ENCODE measurements at regions not wholly inside any gene's neighbourhood (a gene's known extent, or its start where the extent isn't known, plus 50 kb on each side); places are given as distances from the start of the nearest gene placed in this dataset.

DNA sequence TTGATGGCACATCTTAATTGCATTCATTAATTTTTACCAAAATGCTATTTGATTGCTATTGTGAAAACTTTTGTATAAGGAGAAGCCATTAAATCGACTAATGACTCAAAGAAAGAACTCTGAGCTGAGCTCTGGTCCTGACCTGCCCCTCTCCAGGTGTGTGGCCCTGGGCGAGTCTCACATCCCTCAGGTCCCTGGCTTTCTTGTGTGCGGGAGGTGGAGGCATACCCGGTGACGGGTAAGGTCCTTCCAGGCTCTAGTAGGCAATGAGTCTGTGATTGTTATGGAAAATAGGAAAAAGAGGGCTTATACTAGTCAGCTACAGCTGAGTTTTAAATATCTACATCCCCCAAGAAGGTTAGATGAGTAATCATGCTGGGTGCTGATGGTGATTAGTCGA, 248.1 kb downstream of the GATA3 start:
- intact Hi-C loops (cut with DNase I), result no loop called here
- H3K4me3 ChIP-seq, result no peak overlapping the region
- DNase-seq (ENCODE audit: extremely low spot score in 2 of 2), result no peak
- TF ChIP-seq POLR2AphosphoS5 (IDR thresholded peaks at IDR 0.05; ENCODE audit: insufficient read depth in 1 of 2, low read depth in 1 of 2), result no peak
- TF ChIP-seq, protein P1, sequence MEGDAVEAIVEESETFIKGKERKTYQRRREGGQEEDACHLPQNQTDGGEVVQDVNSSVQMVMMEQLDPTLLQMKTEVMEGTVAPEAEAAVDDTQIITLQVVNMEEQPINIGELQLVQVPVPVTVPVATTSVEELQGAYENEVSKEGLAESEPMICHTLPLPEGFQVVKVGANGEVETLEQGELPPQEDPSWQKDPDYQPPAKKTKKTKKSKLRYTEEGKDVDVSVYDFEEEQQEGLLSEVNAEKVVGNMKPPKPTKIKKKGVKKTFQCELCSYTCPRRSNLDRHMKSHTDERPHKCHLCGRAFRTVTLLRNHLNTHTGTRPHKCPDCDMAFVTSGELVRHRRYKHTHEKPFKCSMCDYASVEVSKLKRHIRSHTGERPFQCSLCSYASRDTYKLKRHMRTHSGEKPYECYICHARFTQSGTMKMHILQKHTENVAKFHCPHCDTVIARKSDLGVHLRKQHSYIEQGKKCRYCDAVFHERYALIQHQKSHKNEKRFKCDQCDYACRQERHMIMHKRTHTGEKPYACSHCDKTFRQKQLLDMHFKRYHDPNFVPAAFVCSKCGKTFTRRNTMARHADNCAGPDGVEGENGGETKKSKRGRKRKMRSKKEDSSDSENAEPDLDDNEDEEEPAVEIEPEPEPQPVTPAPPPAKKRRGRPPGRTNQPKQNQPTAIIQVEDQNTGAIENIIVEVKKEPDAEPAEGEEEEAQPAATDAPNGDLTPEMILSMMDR (IDR thresholded peaks at IDR 0.05), result no peak
- no peaks in the 10 kb centered on the region for H3K27me3 ChIP-seq
- H3K4me1 ChIP-seq, result no peaks in the 10 kb centered on the region
- no peaks in the 10 kb centered on the region for H3K9me3 ChIP-seq
- no peaks in the 10 kb centered on the region for H3K36me3 ChIP-seq
- no peak overlapping the region for H3K27ac ChIP-seq

DNA sequence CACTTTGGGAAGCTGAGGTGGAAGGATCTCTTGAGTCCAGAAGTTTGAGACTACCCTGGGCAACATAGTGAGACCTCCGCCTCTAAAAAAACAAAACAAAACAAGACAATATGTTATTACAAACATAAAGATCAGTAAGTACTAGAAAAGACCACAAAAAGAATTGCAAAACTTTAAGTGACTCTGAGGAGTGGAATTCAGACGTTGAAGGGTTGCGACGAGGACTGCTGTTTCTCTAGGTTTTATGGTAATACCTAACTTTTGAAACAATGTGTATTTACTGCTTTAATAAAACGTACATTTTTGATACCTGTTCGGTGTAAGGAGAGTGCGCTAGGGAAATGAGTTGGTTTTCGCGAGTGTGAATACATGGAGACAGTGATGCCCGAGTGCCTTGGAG, 250.4 kb downstream of the GATA3 start:
- no peak for DNase-seq (ENCODE audit: extremely low spot score in 2 of 2)
- intact Hi-C loops (cut with DNase I), result no loop called here
- Histone ChIP-seq H3K27ac (no peak overlapping the region), H3K9me3 (no peaks in the 10 kb centered on the region), H3K27me3 (no peaks in the 10 kb centered on the region), H3K36me3 (no peaks in the 10 kb centered on the region), H3K4me1 (no peaks in the 10 kb centered on the region), H3K4me3 (no peak overlapping the region)
- TF ChIP-seq POLR2AphosphoS5 (IDR thresholded peaks at IDR 0.05; ENCODE audit: insufficient read depth in 1 of 2, low read depth in 1 of 2), result no peak
- no peak for TF ChIP-seq POLR2A (IDR thresholded peaks at IDR 0.05)
- TF ChIP-seq, protein P1 (IDR thresholded peaks at IDR 0.05), result no peak

DNA sequence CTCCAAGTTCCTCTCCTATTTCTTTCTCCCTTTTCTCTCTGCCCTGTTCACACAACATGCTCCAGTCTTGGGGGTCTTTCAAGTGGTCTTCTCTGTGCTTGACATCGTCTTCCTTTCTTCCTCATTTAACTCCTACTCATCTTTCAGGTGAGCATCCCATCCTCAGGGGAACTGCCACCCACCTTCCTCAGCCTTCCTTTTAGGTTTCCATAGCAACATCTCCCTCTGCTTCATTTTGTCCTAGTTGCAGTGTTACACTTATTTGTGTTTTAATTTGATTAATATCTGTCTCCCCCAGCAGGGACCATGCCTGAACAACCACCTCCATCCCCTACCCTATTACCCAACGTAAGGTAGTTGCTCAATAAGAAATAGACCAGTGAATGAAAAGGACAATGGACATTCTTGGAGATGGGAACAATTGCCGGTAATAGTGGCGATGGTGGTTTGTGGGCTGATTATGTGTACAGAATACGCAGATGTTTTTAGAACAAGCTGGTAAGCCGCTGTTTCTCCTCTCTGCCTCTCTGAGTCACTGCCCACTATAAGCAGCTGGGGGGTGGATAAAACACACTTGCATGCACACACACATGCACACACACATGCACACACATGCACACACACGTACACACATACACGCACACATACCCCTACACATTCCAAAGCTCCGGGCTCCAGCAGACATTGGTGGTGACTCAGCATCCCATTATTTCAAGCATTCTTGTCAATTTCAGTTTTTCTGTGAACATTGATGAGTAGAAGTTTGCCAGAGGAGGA, 251.6 kb downstream of the GATA3 start:
- no peak for TF ChIP-seq POLR2A (IDR thresholded peaks at IDR 0.05)
- no peak for TF ChIP-seq POLR2AphosphoS5 (IDR thresholded peaks at IDR 0.05; ENCODE audit: insufficient read depth in 1 of 2, low read depth in 1 of 2)
- TF ChIP-seq, protein P1 (IDR thresholded peaks at IDR 0.05), result no peak
- H3K27ac ChIP-seq, result no peak overlapping the region
- no peak for DNase-seq (ENCODE audit: extremely low spot score in 2 of 2)
- H3K36me3 ChIP-seq, result no peaks in the 10 kb centered on the region
- intact Hi-C loops (cut with DNase I), result no loop called here
- H3K4me1 ChIP-seq, result no peaks in the 10 kb centered on the region
- H3K9me3 ChIP-seq, result no peaks in the 10 kb centered on the region
- no peaks in the 10 kb centered on the region for H3K27me3 ChIP-seq
- no peak overlapping the region for H3K4me3 ChIP-seq

DNA sequence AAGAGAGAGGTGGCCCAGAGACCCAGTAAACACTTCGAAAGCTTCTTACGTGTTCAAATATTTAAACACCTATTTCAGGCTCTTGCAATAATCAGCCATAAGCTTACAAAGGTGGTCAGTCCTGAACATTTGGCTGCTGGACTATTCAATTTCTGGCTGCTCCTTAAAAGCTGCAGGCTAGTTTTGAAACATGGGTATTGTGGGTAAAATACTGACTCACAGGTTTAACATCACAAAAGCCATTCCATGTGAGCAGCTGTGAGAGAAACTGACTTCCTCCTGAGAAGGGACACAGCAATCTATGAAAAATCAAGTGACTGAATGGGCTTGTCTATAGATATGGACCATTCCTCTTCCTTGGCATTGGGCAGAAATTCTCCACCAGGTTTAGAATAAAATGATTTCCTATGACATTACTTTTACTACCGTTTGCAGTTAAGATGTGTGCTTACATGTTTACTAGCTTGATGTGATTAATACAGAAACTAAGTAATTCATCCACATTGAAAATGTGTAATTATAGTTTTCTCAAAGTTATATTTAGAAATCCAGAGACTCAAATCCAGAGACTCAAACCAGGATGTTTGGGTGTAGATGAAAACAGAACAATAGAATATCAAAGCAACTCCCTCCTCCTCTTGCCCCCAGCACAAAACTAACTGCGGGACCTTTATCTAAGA, 252.3 kb downstream of the GATA3 start:
- no peak for TF ChIP-seq POLR2AphosphoS5 (IDR thresholded peaks at IDR 0.05; ENCODE audit: insufficient read depth in 1 of 2, low read depth in 1 of 2)
- TF ChIP-seq POLR2A (IDR thresholded peaks at IDR 0.05), result no peak
- TF ChIP-seq, protein P1 (IDR thresholded peaks at IDR 0.05), result no peak
- H3K9me3 ChIP-seq, result no peaks in the 10 kb centered on the region
- H3K4me1 ChIP-seq, result no peaks in the 10 kb centered on the region
- H3K4me3 ChIP-seq, result no peak overlapping the region
- H3K27me3 ChIP-seq, result no peaks in the 10 kb centered on the region
- H3K36me3 ChIP-seq, result no peaks in the 10 kb centered on the region
- intact Hi-C loops (cut with DNase I), result no loop called here
- DNase-seq (ENCODE audit: extremely low spot score in 2 of 2), result no peak
- H3K27ac ChIP-seq, result no peak overlapping the region

DNA sequence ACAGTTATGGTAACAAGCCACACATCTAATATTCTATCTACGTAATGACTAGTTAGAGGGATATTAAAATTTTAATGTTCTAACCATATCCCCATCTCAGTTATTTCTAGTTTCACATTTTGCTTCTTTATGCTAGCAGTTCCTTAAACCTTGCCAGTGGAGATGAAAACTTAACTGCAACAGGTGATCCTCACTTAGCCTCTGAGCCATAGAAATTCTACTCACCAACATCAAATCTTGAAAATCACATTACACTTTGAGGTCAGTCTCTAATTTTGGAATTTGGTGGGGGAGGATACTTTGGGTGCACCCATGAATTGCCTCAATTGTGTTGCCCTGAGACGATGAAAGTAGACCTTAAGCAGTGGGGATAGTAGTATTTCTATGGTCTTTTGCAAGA, 256.4 kb downstream of the GATA3 start:
- no peaks in the 10 kb centered on the region for H3K36me3 ChIP-seq
- no peak overlapping the region for H3K27ac ChIP-seq
- no peak overlapping the region for H3K4me3 ChIP-seq
- intact Hi-C loops (cut with DNase I), result no loop called here
- no peak for DNase-seq (ENCODE audit: extremely low spot score in 2 of 2)
- no peaks in the 10 kb centered on the region for H3K27me3 ChIP-seq
- H3K9me3 ChIP-seq, result no peaks in the 10 kb centered on the region
- no peaks in the 10 kb centered on the region for H3K4me1 ChIP-seq
- TF ChIP-seq, protein P1 (IDR thresholded peaks at IDR 0.05), result no peak
- TF ChIP-seq POLR2AphosphoS5 (IDR thresholded peaks at IDR 0.05; ENCODE audit: insufficient read depth in 1 of 2, low read depth in 1 of 2) (no peak), POLR2A (IDR thresholded peaks at IDR 0.05) (no peak)
